Esophagus squamous epithelium (tissue), 4 donors: ENCODE measurements at regions not wholly inside any gene's neighbourhood (a gene's known extent, or its start where the extent isn't known, plus 50 kb on each side); places are given as distances from the start of the nearest gene placed in this dataset.

Source experiments
- POLR2A ChIP-seq, 4 donors: fragments of 450-650 bp; IDR thresholded peaks; one replicate each; pipeline ENCODE4 v1.6.1; 2017; ENCODE audit warnings: antibody characterized with exemption in 4 of 4, mild to moderate bottlenecking in 4 of 4, moderate library complexity in 3 of 4
- TF ChIP-seq, protein P1 (sequence below), 6 experiments: fragments of 450-650 bp in 4 of 6; fragments of 200-600 bp in 2 of 6; sonication (generic) in 2 of 6; IDR thresholded peaks; one replicate each; pipeline ENCODE4 v1.5.1; 2016 to 2019; ENCODE audit warnings: antibody characterized with exemption in 6 of 6, mild to moderate bottlenecking in 4 of 6, moderate library complexity in 4 of 6

DNA sequence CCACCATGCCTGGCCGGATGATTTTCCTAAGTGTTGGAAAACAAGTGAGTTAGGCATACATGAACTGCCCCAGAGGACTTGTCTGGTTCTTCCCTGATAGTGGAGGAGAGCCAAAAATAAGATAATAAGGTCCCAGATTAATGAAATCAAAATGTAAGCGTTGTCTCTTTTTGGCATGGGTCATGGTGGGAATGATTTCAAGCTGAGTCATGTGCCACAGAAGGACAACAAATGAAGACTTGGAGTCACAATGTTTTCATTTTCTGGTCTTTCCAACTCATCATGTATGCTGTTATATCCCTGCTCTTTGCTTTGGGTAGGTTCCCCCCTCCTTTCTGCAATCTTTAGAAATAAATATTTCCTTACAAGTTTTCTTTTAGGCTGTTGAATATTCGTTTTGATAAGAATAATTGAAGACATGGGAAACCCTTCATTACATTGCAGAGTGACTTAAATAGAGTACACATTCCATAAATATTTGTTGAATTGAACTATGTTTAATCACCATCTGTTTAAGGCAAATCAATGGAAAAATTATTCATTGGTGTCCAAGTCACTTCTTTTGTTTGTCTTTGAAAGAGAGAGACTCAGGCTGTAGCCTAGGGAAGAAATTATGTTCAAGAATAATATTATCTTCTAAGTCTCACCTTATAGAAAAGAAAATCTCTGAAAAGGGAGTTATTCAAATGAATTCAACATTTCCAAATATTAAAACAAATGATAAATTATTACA lies 196.3 kb downstream of the CSNK1G3 start:
- TF ChIP-seq, protein P1, sequence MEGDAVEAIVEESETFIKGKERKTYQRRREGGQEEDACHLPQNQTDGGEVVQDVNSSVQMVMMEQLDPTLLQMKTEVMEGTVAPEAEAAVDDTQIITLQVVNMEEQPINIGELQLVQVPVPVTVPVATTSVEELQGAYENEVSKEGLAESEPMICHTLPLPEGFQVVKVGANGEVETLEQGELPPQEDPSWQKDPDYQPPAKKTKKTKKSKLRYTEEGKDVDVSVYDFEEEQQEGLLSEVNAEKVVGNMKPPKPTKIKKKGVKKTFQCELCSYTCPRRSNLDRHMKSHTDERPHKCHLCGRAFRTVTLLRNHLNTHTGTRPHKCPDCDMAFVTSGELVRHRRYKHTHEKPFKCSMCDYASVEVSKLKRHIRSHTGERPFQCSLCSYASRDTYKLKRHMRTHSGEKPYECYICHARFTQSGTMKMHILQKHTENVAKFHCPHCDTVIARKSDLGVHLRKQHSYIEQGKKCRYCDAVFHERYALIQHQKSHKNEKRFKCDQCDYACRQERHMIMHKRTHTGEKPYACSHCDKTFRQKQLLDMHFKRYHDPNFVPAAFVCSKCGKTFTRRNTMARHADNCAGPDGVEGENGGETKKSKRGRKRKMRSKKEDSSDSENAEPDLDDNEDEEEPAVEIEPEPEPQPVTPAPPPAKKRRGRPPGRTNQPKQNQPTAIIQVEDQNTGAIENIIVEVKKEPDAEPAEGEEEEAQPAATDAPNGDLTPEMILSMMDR (IDR thresholded peaks at IDR 0.05), result no peak
- no peak for TF ChIP-seq POLR2A (IDR thresholded peaks at IDR 0.05)
